GM18951 (cell line): ENCODE measurements at regions not wholly inside any gene's neighbourhood (a gene's known extent, or its start where the extent isn't known, plus 50 kb on each side); places are given as distances from the start of the nearest gene placed in this dataset.
"Not testable (repeated sequence)": the region's sequence is repeated elsewhere in the genome, so short reads cannot be mapped to it uniquely, and the experiment has no call there.

Source experiments
- POLR2A ChIP-seq: IDR thresholded peaks from 4 replicates; pipeline ENCODE4 v1.6.1; 2011; ENCODE audit warnings: mild to moderate bottlenecking; ENCODE audit not compliant: insufficient read length, insufficient read depth; ENCODE audit errors: extremely low read depth
- in situ Hi-C: fragments of 300-500 bp; cut with MboI; formaldehyde crosslinking; loops from one replicate; pipeline ENCODE4 v1.12.0; 2022; ENCODE audit warnings: low sequenced_read_pairs, mixed read lengths, inconsistent platforms; ENCODE audit not compliant: unreplicated experiment

- TF ChIP-seq POLR2A, result no peak
- in situ Hi-C loops, result no loop called here
These were observed 123.1 kb downstream of the NPIPB5 start for GRCh38 chr16:22633799-22634198.

GRCh38 chr16:22634954-22635353, 124.3 kb downstream of the NPIPB5 start:
- in situ Hi-C loops, result no loop called here
- TF ChIP-seq POLR2A, result no peak

- in situ Hi-C loops, result no loop called here
These were observed 124.7 kb downstream of the NPIPB5 start for GRCh38 chr16:22635357-22635761.

GRCh38 chr16:22635801-22636200, 125.1 kb downstream of the NPIPB5 start:
- in situ Hi-C loops, result no loop called here
- TF ChIP-seq POLR2A, result no peak

More at GRCh38 chr16:22635357-22635761, 124.7 kb downstream of the NPIPB5 start:
- no peak for TF ChIP-seq POLR2A

GRCh38 chr16:22638393-22639206, 127.9 kb downstream of the NPIPB5 start:
- in situ Hi-C loops, result no loop called here
- no peak for TF ChIP-seq POLR2A

GRCh38 chr16:22641131-22641628, 130.5 kb downstream of the NPIPB5 start:
- TF ChIP-seq POLR2A, result no peak
- in situ Hi-C loops, result no loop called here

GRCh38 chr16:22642416-22643088, 131.9 kb downstream of the NPIPB5 start:
- no peak for TF ChIP-seq POLR2A
- in situ Hi-C loops, result no loop called here

- in situ Hi-C loops, result not testable (repeated sequence)
These were observed 132.5 kb downstream of the NPIPB5 start for GRCh38 chr16:22643203-22643602.

GRCh38 chr16:22643886-22644285, 133.2 kb downstream of the NPIPB5 start:
- TF ChIP-seq POLR2A, result no peak
- in situ Hi-C loops, result no loop called here

GRCh38 chr16:22645868-22646267, 135.2 kb downstream of the NPIPB5 start:
- no peak for TF ChIP-seq POLR2A
- in situ Hi-C loops, result no loop called here

- in situ Hi-C loops, result no loop called here
- TF ChIP-seq POLR2A, result no peak
These were observed 136.4 kb downstream of the NPIPB5 start for GRCh38 chr16:22646948-22647556.

GRCh38 chr16:22648141-22648540, 137.4 kb downstream of the NPIPB5 start:
- in situ Hi-C loops, result no loop called here
- TF ChIP-seq POLR2A, result no peak

- in situ Hi-C loops, result no loop called here
- no peak for TF ChIP-seq POLR2A
These were observed 138.2 kb downstream of the NPIPB5 start for GRCh38 chr16:22648941-22649340.

GRCh38 chr16:22651111-22651817, 140.6 kb downstream of the NPIPB5 start:
- in situ Hi-C loops, result not testable (repeated sequence)
